ENCODE measurements at regions not wholly inside any gene's neighbourhood (a gene's known extent, or its start where the extent isn't known, plus 50 kb on each side); places are given as distances from the start of the nearest gene placed in this dataset.

GRCh38 chr6:8278562-8278961, 156.8 kb downstream of the SLC35B3 start:
- peaks cover 8% of the 10 kb centered on the region; the same call in 2 of the 3 replicates for H3K9me3 Mint-ChIP-seq
- peaks cover 34% of the 10 kb centered on the region for H3K4me1 Mint-ChIP-seq
- Histone ChIP-seq H3K27me3 (ENCODE audit: insufficient read depth) (no peaks in the 10 kb centered on the region), H3K4me2 (peak overlapping the region; percentile 66), H3K9me2 (ENCODE audit: insufficient read depth) (peaks cover 7% of the 10 kb centered on the region; the same call in 1 of the 2 replicates), H3K27ac (ENCODE audit: low read depth) (no peak overlapping the region), H3K4me3 (no peak overlapping the region), H4K20me1 (replicated peaks; ENCODE audit: insufficient read depth) (no peaks in the 10 kb centered on the region), H3K79me2 (replicated peaks; ENCODE audit: insufficient read depth) (no peaks in the 10 kb centered on the region), H3F3A (replicated peaks; ENCODE audit: low read depth) (no peaks in the 10 kb centered on the region), H3K36me3 (ENCODE audit: insufficient read depth) (no peaks in the 10 kb centered on the region), H2AFZ (peak overlapping the region; percentile 68), H3K4me1 (ENCODE audit: insufficient read depth) (peaks cover 28% of the 10 kb centered on the region)
- DNase-seq (ENCODE audit: low spot score) = no peak
- ATAC-seq = peak; percentile 39
- no peak overlapping the region for H3K4me3 Mint-ChIP-seq
- H3K27ac Mint-ChIP-seq = no peak overlapping the region
- H3K36me3 Mint-ChIP-seq (ENCODE audit: low read depth) = no peaks in the 10 kb centered on the region
- TF ChIP-seq EZH2 (IDR thresholded peaks at IDR 0.05; ENCODE audit: low read depth, unreplicated experiment) (no peak), REST (IDR thresholded peaks at IDR 0.05; ENCODE audit: unreplicated experiment) (no peak), ZNF114 (CRISPR knock-in tag; IDR thresholded peaks at IDR 0.05) (no peak), JUNB (IDR thresholded peaks at IDR 0.05; ENCODE audit: unreplicated experiment) (no peak), ETS1 (IDR thresholded peaks at IDR 0.05) (no peak), ZNF462 (CRISPR knock-in tag; IDR thresholded peaks at IDR 0.05) (no peak), NANOG (IDR thresholded peaks at IDR 0.05; ENCODE audit: borderline replicate concordance) (no peak), STAT1 (IDR thresholded peaks at IDR 0.05; ENCODE audit: unreplicated experiment) (no peak), ZNF331 (CRISPR knock-in tag; IDR thresholded peaks at IDR 0.05; ENCODE audit: low read depth) (no peak), CREB1 (CRISPR knock-in tag; IDR thresholded peaks at IDR 0.05; ENCODE audit: low read depth) (no peak), CTCF (conservative IDR thresholded peaks at IDR 0.05; ENCODE audit: low read depth in 2 of 2) (no peak), POLR2AphosphoS5 (IDR thresholded peaks at IDR 0.05; ENCODE audit: low read depth) (no peak)
- H3K27me3 Mint-ChIP-seq (ENCODE audit: insufficient read depth, low read depth, poor library complexity) = no peaks in the 10 kb centered on the region

All from GM23338 (cell line).